Medulla oblongata (tissue), 1 donor: ENCODE measurements at regions not wholly inside any gene's neighbourhood (a gene's known extent, or its start where the extent isn't known, plus 50 kb on each side); places are given as distances from the start of the nearest gene placed in this dataset.
"Not testable (repeated sequence)": the region's sequence is repeated elsewhere in the genome, so short reads cannot be mapped to it uniquely, and the experiment has no call there.

Experiments used
- DNase-seq: peaks from one replicate; pipeline ENCODE4 v3.0.0-alpha.2; 2015; ENCODE audit errors: extremely low spot score

GRCh38 chr10:59454171-59454919 is 92.0 kb upstream of the FAM13C start:
- DNase-seq = no peak

- DNase-seq = no peak
These were observed 86.3 kb upstream of the FAM13C start for GRCh38 chr10:59448616-59449015.

- DNase-seq = no peak
These were observed 73.4 kb upstream of the FAM13C start for GRCh38 chr10:59435707-59436106.

GRCh38 chr10:59434463-59435321 is 72.3 kb upstream of the FAM13C start:
- no peak for DNase-seq

GRCh38 chr10:59433720-59434428 is 71.5 kb upstream of the FAM13C start:
- no peak for DNase-seq

GRCh38 chr10:59432207-59432900 is 70.0 kb upstream of the FAM13C start:
- no peak for DNase-seq

- DNase-seq = not testable (repeated sequence)
These were observed 51.4 kb upstream of the FAM13C start for GRCh38 chr10:59413795-59414194.
